Lung (tissue), 11 donors: ENCODE measurements at regions not wholly inside any gene's neighbourhood (a gene's known extent, or its start where the extent isn't known, plus 50 kb on each side); places are given as distances from the start of the nearest gene placed in this dataset.

Experiments
- ATAC-seq: fragments of 200-7000 bp; cut with Tn5 transposase; one replicate; pipeline ENCODE4 v1.9.1; 2020; ENCODE audit warnings: moderate number of reproducible peaks; ENCODE audit not compliant: insufficient read depth, low FRiP score
- DNase-seq, 3 donors: peaks; one replicate each; pipeline ENCODE4 v3.0.0-alpha.2; 2013 to 2017
- H3K27ac ChIP-seq, 2 donors: one replicate each; pipeline ENCODE4 v1.5.1; 2013; ENCODE audit warnings: mild to moderate bottlenecking in 2 of 2, moderate library complexity in 2 of 2, control low read depth in 1 of 2, inconsistent platforms in 1 of 2, low read depth in 1 of 2, low read length in 1 of 2
- H3K27me3 ChIP-seq, 3 donors: one replicate each; pipeline ENCODE4 v1.5.1; 2013; ENCODE audit warnings: low read length in 2 of 3; ENCODE audit not compliant: control insufficient read depth in 3 of 3, insufficient read depth in 3 of 3
- H3K36me3 ChIP-seq, 4 donors: one replicate each; pipeline ENCODE4 v1.5.1; 2013; ENCODE audit warnings: low read length in 4 of 4, mild to moderate bottlenecking in 1 of 4, moderate library complexity in 1 of 4; ENCODE audit not compliant: control insufficient read depth in 4 of 4, insufficient read depth in 4 of 4
- H3K4me1 ChIP-seq, 5 donors: one replicate each; pipeline ENCODE4 v1.5.1; 2013; ENCODE audit warnings: low read length in 5 of 5, mild to moderate bottlenecking in 2 of 5, moderate library complexity in 1 of 5; ENCODE audit not compliant: control insufficient read depth in 5 of 5, insufficient read depth in 5 of 5
- H3K4me3 ChIP-seq: one replicate; pipeline ENCODE4 v1.5.1; 2013; ENCODE audit warnings: mild to moderate bottlenecking, control low read depth, moderate library complexity
- H3K9ac ChIP-seq, 2 donors: one replicate each; pipeline ENCODE4 v1.5.1; 2013; ENCODE audit warnings: low read length in 2 of 2, control low read depth in 1 of 2; ENCODE audit not compliant: insufficient read depth in 1 of 2
- H3K9me3 ChIP-seq, 4 donors: one replicate each; pipeline ENCODE4 v1.5.1; 2013; ENCODE audit warnings: low read length in 3 of 4, mild to moderate bottlenecking in 1 of 4, moderate library complexity in 1 of 4; ENCODE audit not compliant: control insufficient read depth in 4 of 4, insufficient read depth in 3 of 4
- WGBS, 2 donors: extraction: QIAGEN DNeasy Blood & Tissue Kit; methylation state at CpG; one replicate each; pipeline ENCODE4 v1.1.7; 2013; 5-methylcytosine and 5-hydroxymethylcytosine counted together
- TF ChIP-seq, protein P1 (sequence below): IDR thresholded peaks from 2 replicates; pipeline ENCODE4 v1.5.1; 2012; ENCODE audit warnings: mild to moderate bottlenecking; ENCODE audit errors: control extremely low read depth, extremely low read depth
- donor health status: control.
- donor health status: control.
- donor health status: Bipolar disorder and iron deficiency.
- donor health status: healthy.
- donor health status: DM: yes; HTN: yes; CAD: no.

DNA sequence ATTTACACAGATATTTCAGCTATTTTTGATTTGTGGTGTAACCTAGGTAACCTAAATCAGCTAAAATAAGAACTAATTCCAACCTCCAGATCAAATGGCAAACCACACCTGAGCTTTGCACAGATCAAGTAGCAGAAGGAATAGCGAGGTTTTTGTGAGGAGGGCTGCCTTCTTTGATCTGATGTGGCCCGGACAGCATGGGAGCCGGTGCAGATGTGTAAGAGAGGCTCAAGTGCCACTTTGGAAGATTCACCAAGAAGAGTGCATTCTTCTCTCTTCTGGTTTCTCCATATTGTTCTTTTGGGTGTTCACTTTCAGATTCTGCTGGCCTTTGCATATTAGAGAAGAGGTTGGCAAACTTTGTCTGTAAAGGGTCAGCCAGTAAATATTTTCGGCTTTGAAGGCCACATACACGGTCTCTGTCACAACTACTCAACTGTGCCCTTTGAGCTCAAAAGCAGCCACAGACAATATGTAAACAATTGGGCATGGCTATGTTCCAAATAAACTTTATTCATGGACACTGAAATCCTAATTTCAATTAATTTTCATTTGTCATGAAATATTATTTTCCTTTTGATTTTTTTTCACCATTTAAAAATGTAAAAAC lies 78.9 kb upstream of the FAM9C start:
- Histone ChIP-seq H3K4me1 (peaks cover 0 to 54% (median 11%) of the 10 kb centered on the region in 5 donors), H3K9me3 (no peaks in the 10 kb centered on the region), H3K36me3 (no peaks in the 10 kb centered on the region), H3K4me3 (no peak overlapping the region), H3K27me3 (peaks cover 0 to 3% (median 0%) of the 10 kb centered on the region in 3 donors), H3K27ac (peak overlapping the region in 1 of 2 donors; percentile 72), H3K9ac (no peak overlapping the region)
- DNase-seq (no peak), ATAC-seq (no peak)
- WGBS, 2 donors = 57 to 77% methylated on average over 5 of the region's 5 CpGs
- TF ChIP-seq, protein P1, sequence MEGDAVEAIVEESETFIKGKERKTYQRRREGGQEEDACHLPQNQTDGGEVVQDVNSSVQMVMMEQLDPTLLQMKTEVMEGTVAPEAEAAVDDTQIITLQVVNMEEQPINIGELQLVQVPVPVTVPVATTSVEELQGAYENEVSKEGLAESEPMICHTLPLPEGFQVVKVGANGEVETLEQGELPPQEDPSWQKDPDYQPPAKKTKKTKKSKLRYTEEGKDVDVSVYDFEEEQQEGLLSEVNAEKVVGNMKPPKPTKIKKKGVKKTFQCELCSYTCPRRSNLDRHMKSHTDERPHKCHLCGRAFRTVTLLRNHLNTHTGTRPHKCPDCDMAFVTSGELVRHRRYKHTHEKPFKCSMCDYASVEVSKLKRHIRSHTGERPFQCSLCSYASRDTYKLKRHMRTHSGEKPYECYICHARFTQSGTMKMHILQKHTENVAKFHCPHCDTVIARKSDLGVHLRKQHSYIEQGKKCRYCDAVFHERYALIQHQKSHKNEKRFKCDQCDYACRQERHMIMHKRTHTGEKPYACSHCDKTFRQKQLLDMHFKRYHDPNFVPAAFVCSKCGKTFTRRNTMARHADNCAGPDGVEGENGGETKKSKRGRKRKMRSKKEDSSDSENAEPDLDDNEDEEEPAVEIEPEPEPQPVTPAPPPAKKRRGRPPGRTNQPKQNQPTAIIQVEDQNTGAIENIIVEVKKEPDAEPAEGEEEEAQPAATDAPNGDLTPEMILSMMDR = no peak

DNA sequence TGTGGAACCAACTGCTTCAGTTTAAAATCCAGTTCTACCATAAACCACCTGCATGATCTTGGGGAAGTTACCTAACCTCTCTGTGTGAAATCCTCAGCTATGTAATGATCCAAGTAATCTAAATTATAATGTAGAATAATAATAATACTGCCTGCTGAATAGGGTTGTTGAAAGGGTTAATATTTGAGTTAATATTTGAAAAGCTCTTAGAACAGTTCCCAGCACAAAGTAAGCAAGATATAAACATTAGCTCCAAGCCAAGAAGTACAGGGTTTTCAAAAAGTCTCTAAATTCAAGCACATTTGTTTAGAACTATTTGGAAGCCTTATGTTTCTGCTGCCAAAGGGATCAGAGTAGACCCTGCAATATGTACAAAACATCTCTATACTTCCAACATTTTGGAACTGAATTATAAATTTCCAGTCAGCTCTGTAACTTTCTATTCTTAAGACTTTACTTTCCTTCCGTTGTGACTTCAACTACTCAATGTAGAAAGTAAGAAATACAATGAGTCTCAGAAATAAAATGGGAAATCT lies 76.7 kb upstream of the FAM9C start:
- Histone ChIP-seq H3K9ac (no peak overlapping the region), H3K4me1 (peaks cover 0 to 54% (median 11%) of the 10 kb centered on the region in 5 donors), H3K9me3 (no peaks in the 10 kb centered on the region), H3K36me3 (no peaks in the 10 kb centered on the region), H3K27me3 (no peaks in the 10 kb centered on the region), H3K27ac (no peak overlapping the region), H3K4me3 (no peak overlapping the region)
- 64 to 71% methylated on average over 1 of the region's 1 CpG for WGBS, 2 donors
- DNase-seq (peak in 2 of 3 donors; percentile 87 to 88), ATAC-seq (no peak)
- TF ChIP-seq, protein P1 = no peak

DNA sequence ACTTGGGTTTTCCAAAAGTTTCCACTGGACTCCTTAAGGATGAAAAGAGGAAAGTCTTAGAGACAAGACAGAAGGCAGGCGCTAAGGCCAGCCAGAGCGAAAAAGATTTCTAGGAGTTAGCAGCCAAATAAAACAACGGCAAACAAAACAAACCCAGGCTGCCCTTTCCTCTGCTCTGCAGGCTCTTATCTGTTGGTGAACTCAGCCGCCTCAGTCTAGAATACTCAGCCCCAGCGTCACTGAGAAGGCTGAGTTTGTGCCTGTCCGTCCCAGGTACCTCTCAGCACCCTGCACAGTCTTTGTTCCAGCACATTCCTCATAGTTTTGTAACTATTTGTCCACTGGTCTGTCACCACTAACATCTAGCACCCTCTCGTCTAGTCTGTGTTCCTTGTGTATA lies 75.6 kb upstream of the FAM9C start:
- Histone ChIP-seq H3K4me3 (no peak overlapping the region), H3K27ac (peak overlapping the region; percentile 21 to 55), H3K4me1 (peaks cover 0 to 59% (median 11%) of the 10 kb centered on the region in 5 donors), H3K27me3 (peaks cover 0 to 3% (median 0%) of the 10 kb centered on the region in 3 donors), H3K9me3 (no peaks in the 10 kb centered on the region), H3K9ac (no peak overlapping the region), H3K36me3 (no peaks in the 10 kb centered on the region)
- ATAC-seq (peak; percentile 11), DNase-seq (peak; percentile 39 to 71 (median 48))
- WGBS, 2 donors = 57 to 72% methylated on average over 7 of the region's 7 CpGs
- TF ChIP-seq, protein P1 = no peak

DNA sequence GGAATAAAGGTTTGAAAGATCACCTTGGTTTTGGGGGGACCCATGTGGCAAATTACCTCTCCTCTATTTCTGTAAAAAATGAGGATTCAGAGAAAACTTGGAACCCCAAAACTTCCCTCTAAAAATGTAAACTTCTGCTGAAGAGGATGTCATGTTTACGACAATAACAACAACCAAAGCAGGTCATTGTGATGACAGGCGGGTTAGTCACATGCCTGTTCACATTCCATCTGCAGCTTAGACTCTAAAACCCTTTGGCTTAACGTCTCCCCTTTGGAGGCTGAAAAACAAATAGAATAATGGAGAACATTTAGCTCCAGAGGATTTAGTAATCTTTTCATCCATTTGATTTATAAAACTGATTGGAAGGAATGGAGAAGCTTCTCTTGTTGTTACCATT lies 75.0 kb upstream of the FAM9C start:
- no peak overlapping the region for H3K27ac ChIP-seq
- H3K9ac ChIP-seq = no peak overlapping the region
- ATAC-seq (no peak), DNase-seq (no peak)
- peaks cover 0 to 1% (median 0%) of the 10 kb centered on the region in 4 donors for H3K9me3 ChIP-seq
- peaks cover 0 to 4% (median 0%) of the 10 kb centered on the region in 3 donors for H3K27me3 ChIP-seq
- no peaks in the 10 kb centered on the region for H3K36me3 ChIP-seq
- H3K4me3 ChIP-seq = no peak overlapping the region
- 61 to 77% methylated on average over 3 of the region's 3 CpGs for WGBS, 2 donors
- peaks cover 0 to 53% (median 7%) of the 10 kb centered on the region in 5 donors for H3K4me1 ChIP-seq
- TF ChIP-seq, protein P1 = no peak
